GM23338 (cell line): ENCODE measurements at regions not wholly inside any gene's neighbourhood (a gene's known extent, or its start where the extent isn't known, plus 50 kb on each side); places are given as distances from the start of the nearest gene placed in this dataset.

Source experiments
- ATAC-seq: fragments of 200-7000 bp; cut with Tn5 transposase; 3 replicates; pipeline ENCODE4 v1.9.1; 2020
- DNase-seq: peaks from one replicate; pipeline ENCODE4 v3.0.0-alpha.2; 2015; ENCODE audit warnings: low spot score
- H2AFZ ChIP-seq: fragments of 200-600 bp; sonication (generic); 2 replicates; pipeline ENCODE4 v1.8.0; 2016; ENCODE audit warnings: antibody characterized with exemption, mild to moderate bottlenecking, moderate library complexity
- H3F3A ChIP-seq: fragments of 200-600 bp; sonication (generic); replicated peaks from 2 replicates; pipeline ENCODE4 v1.8.0; 2017; ENCODE audit warnings: antibody characterized with exemption, mixed run types, low read depth
- H3K27ac ChIP-seq: fragments of 200-600 bp; sonication (generic); 2 replicates; pipeline ENCODE4 v1.6.1; 2016; ENCODE audit warnings: low read depth
- H3K27me3 ChIP-seq: fragments of 200-600 bp; sonication (generic); 2 replicates; pipeline ENCODE4 v1.8.0; 2016; ENCODE audit warnings: mild to moderate bottlenecking, mixed run types, moderate library complexity; ENCODE audit not compliant: insufficient read depth
- H3K36me3 ChIP-seq: fragments of 200-600 bp; sonication (generic); 2 replicates; pipeline ENCODE4 v1.8.0; 2016; ENCODE audit warnings: mild to moderate bottlenecking; ENCODE audit not compliant: insufficient read depth
- H3K4me1 ChIP-seq: fragments of 200-600 bp; sonication (generic); 2 replicates; pipeline ENCODE4 v1.8.0; 2016; ENCODE audit warnings: mild to moderate bottlenecking, moderate library complexity; ENCODE audit not compliant: insufficient read depth
- H3K4me2 ChIP-seq: fragments of 200-600 bp; sonication (generic); 2 replicates; pipeline ENCODE4 v1.7.1; 2017; ENCODE audit warnings: mixed run types
- H3K4me3 ChIP-seq: fragments of 200-600 bp; sonication (generic); 2 replicates; pipeline ENCODE4 v1.6.1; 2016; ENCODE audit warnings: mixed run types
- H3K79me2 ChIP-seq: fragments of 200-600 bp; sonication (generic); replicated peaks from 2 replicates; pipeline ENCODE4 v1.8.0; 2017; ENCODE audit warnings: mild to moderate bottlenecking; ENCODE audit not compliant: insufficient read depth
- H3K9me2 ChIP-seq: fragments of 200-600 bp; sonication (generic); 2 replicates; pipeline ENCODE4 v1.8.0; 2017; ENCODE audit not compliant: insufficient read depth
- H4K20me1 ChIP-seq: fragments of 200-600 bp; sonication (generic); replicated peaks from 2 replicates; pipeline ENCODE4 v1.8.0; 2017; ENCODE audit warnings: mild to moderate bottlenecking; ENCODE audit not compliant: insufficient read depth
- H3K27ac Mint-ChIP-seq: 2 replicates; pipeline ENCODE4 v1.8.0; 2020; ENCODE audit warnings: inconsistent platforms, mild to moderate bottlenecking, moderate library complexity, mixed read lengths
- H3K27me3 Mint-ChIP-seq: 3 replicates; pipeline ENCODE4 v1.8.0; 2022; ENCODE audit warnings: low read depth, mild to moderate bottlenecking, moderate library complexity, mixed read lengths, inconsistent platforms; ENCODE audit not compliant: insufficient read depth, poor library complexity
- H3K36me3 Mint-ChIP-seq: 3 replicates; pipeline ENCODE4 v1.8.0; 2021; ENCODE audit warnings: low read depth, mild to moderate bottlenecking, inconsistent platforms, moderate library complexity, mixed read lengths
- H3K4me1 Mint-ChIP-seq: 3 replicates; pipeline ENCODE4 v1.8.0; 2020; ENCODE audit warnings: mild to moderate bottlenecking, inconsistent platforms, mixed read lengths
- H3K4me3 Mint-ChIP-seq: 3 replicates; pipeline ENCODE4 v1.8.0; 2021; ENCODE audit warnings: moderate library complexity, mild to moderate bottlenecking, inconsistent platforms, mixed read lengths
- H3K9me3 Mint-ChIP-seq: 3 replicates; pipeline ENCODE4 v1.8.0; 2020; ENCODE audit warnings: moderate library complexity, mild to moderate bottlenecking, inconsistent platforms, mixed read lengths
- CREB1 ChIP-seq: fragments of 250-450 bp; sonication (Bioruptor Pico); IDR thresholded peaks from 2 replicates; pipeline ENCODE4 v1.5.0; 2020; ENCODE audit warnings: low read depth, mild to moderate bottlenecking, moderate library complexity
- CTCF ChIP-seq, 2 experiments: fragments of 200-600 bp in 1 of 2; sonication (generic) in 1 of 2; conservative IDR thresholded peaks; 2 replicates each; pipeline versions ENCODE4 v1.5.1 to v1.6.1; 2016 to 2017; ENCODE audit warnings: antibody characterized with exemption in 2 of 2, low read depth in 2 of 2, mild to moderate bottlenecking in 2 of 2, moderate library complexity in 1 of 2
- ETS1 ChIP-seq: IDR thresholded peaks from 2 replicates; pipeline ENCODE4 v1.6.1; 2016; ENCODE audit warnings: antibody characterized with exemption
- EZH2 ChIP-seq: fragments of 200-600 bp; sonication (generic); IDR thresholded peaks from one replicate; pipeline ENCODE4 v1.8.0; 2017; ENCODE audit warnings: antibody characterized with exemption, mild to moderate bottlenecking, low read depth; ENCODE audit not compliant: unreplicated experiment
- EZH2phosphoT487 ChIP-seq: fragments of 200-600 bp; sonication (generic); IDR thresholded peaks from one replicate; pipeline ENCODE4 v1.8.1; 2018; ENCODE audit warnings: antibody characterized with exemption; ENCODE audit not compliant: unreplicated experiment
- REST ChIP-seq: IDR thresholded peaks from one replicate; pipeline ENCODE4 v1.6.1; 2018; ENCODE audit warnings: antibody characterized with exemption; ENCODE audit not compliant: unreplicated experiment
- STAT1 ChIP-seq: IDR thresholded peaks from one replicate; pipeline ENCODE4 v1.6.1; 2016; ENCODE audit warnings: antibody characterized with exemption; ENCODE audit not compliant: unreplicated experiment
- ZNF114 ChIP-seq: fragments of 250-450 bp; sonication (Bioruptor Pico); IDR thresholded peaks from 2 replicates; pipeline ENCODE4 v1.5.0; 2020; ENCODE audit warnings: mild to moderate bottlenecking, moderate library complexity
- ZNF462 ChIP-seq: fragments of 250-450 bp; sonication (Bioruptor Pico); IDR thresholded peaks from 2 replicates; pipeline ENCODE4 v1.5.0; 2020; ENCODE audit warnings: mild to moderate bottlenecking, moderate library complexity

GRCh38 chr5:173729079-173729765 lies 112.8 kb upstream of the BOD1 start (continued):
- TF ChIP-seq ZNF462 (CRISPR knock-in tag) (no peak), REST (no peak), CREB1 (no peak)

GRCh38 chr5:173730632-173731298 lies 114.3 kb upstream of the BOD1 start:
- DNase-seq: no peak
- H3K36me3 Mint-ChIP-seq: peaks cover 14% of the 10 kb centered on the region
- no peak for TF ChIP-seq EZH2phosphoT487
- TF ChIP-seq STAT1: no peak
- TF ChIP-seq ZNF114 (CRISPR knock-in tag): no peak
- no peak for TF ChIP-seq CREB1
- TF ChIP-seq ETS1: no peak
- no peak for TF ChIP-seq CTCF (conservative IDR thresholded peaks at IDR 0.05; ENCODE audit: low read depth in 2 of 2)
- no peak for TF ChIP-seq EZH2

More at GRCh38 chr5:173730632-173731298, 114.3 kb upstream of the BOD1 start:
- Histone ChIP-seq H3K4me2 (no peak overlapping the region), H3K27me3 (no peaks in the 10 kb centered on the region), H3F3A (no peaks in the 10 kb centered on the region), H2AFZ (no peak overlapping the region; the same call in 1 of the 2 replicates), H3K9me2 (no peaks in the 10 kb centered on the region), H4K20me1 (no peaks in the 10 kb centered on the region), H3K36me3 (no peaks in the 10 kb centered on the region; the same call in 1 of the 2 replicates), H3K27ac (no peak overlapping the region), H3K79me2 (no peaks in the 10 kb centered on the region), H3K4me3 (no peak overlapping the region), H3K4me1 (peaks cover 5% of the 10 kb centered on the region; the same call in 1 of the 2 replicates)
- H3K27ac Mint-ChIP-seq: no peak overlapping the region; the same call in 1 of the 2 replicates
- no peak overlapping the region for H3K4me3 Mint-ChIP-seq
- H3K4me1 Mint-ChIP-seq: peaks cover 28% of the 10 kb centered on the region
- ATAC-seq: no peak
- peaks cover 15% of the 10 kb centered on the region for H3K27me3 Mint-ChIP-seq
- H3K9me3 Mint-ChIP-seq: peaks cover 3% of the 10 kb centered on the region; the same call in 1 of the 3 replicates
